Trophoblast cell (in vitro differentiated cells and primary cell): ENCODE measurements at regions not wholly inside any gene's neighbourhood (a gene's known extent, or its start where the extent isn't known, plus 50 kb on each side); places are given as distances from the start of the nearest gene placed in this dataset.

Source experiments
- DNase-seq, 2 donors: peaks; one replicate each; pipeline ENCODE4 v3.0.0-alpha.2; 2016
- H2AFZ ChIP-seq: 2 replicates; pipeline ENCODE4 v1.6.1; 2013; ENCODE audit warnings: low read length, moderate library complexity, mild to moderate bottlenecking; ENCODE audit not compliant: insufficient read depth, poor library complexity
- H2AK5ac ChIP-seq: 2 replicates; pipeline ENCODE4 v1.6.1; 2013; ENCODE audit warnings: mild to moderate bottlenecking, low read length
- H2BK120ac ChIP-seq: 2 replicates; pipeline ENCODE4 v1.6.1; 2013; ENCODE audit warnings: low read length, mild to moderate bottlenecking, moderate library complexity; ENCODE audit not compliant: insufficient read depth, poor library complexity
- H2BK12ac ChIP-seq: 2 replicates; pipeline ENCODE4 v1.6.1; 2013; ENCODE audit warnings: mild to moderate bottlenecking, low read length, moderate library complexity
- H2BK5ac ChIP-seq: 2 replicates; pipeline ENCODE4 v1.6.1; 2013; ENCODE audit warnings: low read length, low read depth, moderate library complexity, mild to moderate bottlenecking; ENCODE audit not compliant: poor library complexity
- H3K14ac ChIP-seq: 2 replicates; pipeline ENCODE4 v1.6.1; 2013; ENCODE audit warnings: mild to moderate bottlenecking, low read length
- H3K18ac ChIP-seq: 2 replicates; pipeline ENCODE4 v1.6.1; 2013; ENCODE audit warnings: mild to moderate bottlenecking, low read length
- H3K23ac ChIP-seq: 2 replicates; pipeline ENCODE4 v1.6.1; 2013; ENCODE audit warnings: low read length
- H3K27ac ChIP-seq: 2 replicates; pipeline ENCODE4 v1.5.1; 2013; ENCODE audit warnings: low read depth, mild to moderate bottlenecking, inconsistent platforms, low read length, moderate library complexity
- H3K27me3 ChIP-seq: 2 replicates; pipeline ENCODE4 v1.6.1; 2013; ENCODE audit warnings: inconsistent platforms, mild to moderate bottlenecking, low read length, moderate library complexity; ENCODE audit not compliant: insufficient read depth
- H3K36me3 ChIP-seq, 2 experiments: 1 replicate in 1 of 2; 2 replicates in 1 of 2; pipeline ENCODE4 v1.6.1; 2013; ENCODE audit warnings: low read length in 2 of 2, mild to moderate bottlenecking in 2 of 2, moderate library complexity in 1 of 2; ENCODE audit not compliant: insufficient read depth in 2 of 2, control insufficient read depth in 1 of 2
- H3K4ac ChIP-seq: 2 replicates; pipeline ENCODE4 v1.6.1; 2013; ENCODE audit warnings: low read depth, mild to moderate bottlenecking, low read length, moderate library complexity
- H3K4me1 ChIP-seq, 2 experiments: 1 replicate in 1 of 2; 2 replicates in 1 of 2; pipeline ENCODE4 v1.6.1; 2013; ENCODE audit warnings: low read length in 2 of 2, mild to moderate bottlenecking in 2 of 2, moderate library complexity in 1 of 2; ENCODE audit not compliant: insufficient read depth in 2 of 2, control insufficient read depth in 1 of 2
- H3K4me2 ChIP-seq: 2 replicates; pipeline ENCODE4 v1.6.1; 2013; ENCODE audit warnings: inconsistent platforms, mild to moderate bottlenecking, low read length, moderate library complexity
- H3K4me3 ChIP-seq: 2 replicates; pipeline ENCODE4 v1.5.1; 2013; ENCODE audit warnings: mild to moderate bottlenecking, low read depth, low read length, inconsistent platforms
- H3K79me1 ChIP-seq: one replicate; pipeline ENCODE4 v1.6.1; 2013; ENCODE audit warnings: low read length
- H3K79me2 ChIP-seq: 2 replicates; pipeline ENCODE4 v1.6.1; 2013; ENCODE audit warnings: low read length, mild to moderate bottlenecking; ENCODE audit not compliant: control insufficient read depth, insufficient read depth, poor library complexity
- H3K9ac ChIP-seq: 2 replicates; pipeline ENCODE4 v1.6.1; 2013; ENCODE audit warnings: mild to moderate bottlenecking, low read length
- H3K9me3 ChIP-seq: 2 replicates; pipeline ENCODE4 v1.6.1; 2013; ENCODE audit warnings: low read depth, mild to moderate bottlenecking, control low read depth, inconsistent platforms, low read length; ENCODE audit not compliant: insufficient read depth
- H4K12ac ChIP-seq: 2 replicates; pipeline ENCODE4 v1.6.1; 2013; ENCODE audit warnings: low read depth, mild to moderate bottlenecking, low read length, moderate library complexity
- H4K8ac ChIP-seq: 2 replicates; pipeline ENCODE4 v1.6.1; 2013; ENCODE audit warnings: low read depth, mild to moderate bottlenecking, low read length, moderate library complexity
- H4K91ac ChIP-seq: one replicate; pipeline ENCODE4 v1.6.1; 2013; ENCODE audit warnings: low read depth, mild to moderate bottlenecking, low read length, moderate library complexity
- WGBS: extraction: QIAGEN DNeasy Blood & Tissue Kit; methylation state at CpG from one replicate; pipeline ENCODE4 v1.1.7; 2013; ENCODE audit warnings: missing lambda C conversion rate; ENCODE audit not compliant: insufficient read length, insufficient coverage; ENCODE audit errors: extremely low coverage; 5-methylcytosine and 5-hydroxymethylcytosine counted together

DNA sequence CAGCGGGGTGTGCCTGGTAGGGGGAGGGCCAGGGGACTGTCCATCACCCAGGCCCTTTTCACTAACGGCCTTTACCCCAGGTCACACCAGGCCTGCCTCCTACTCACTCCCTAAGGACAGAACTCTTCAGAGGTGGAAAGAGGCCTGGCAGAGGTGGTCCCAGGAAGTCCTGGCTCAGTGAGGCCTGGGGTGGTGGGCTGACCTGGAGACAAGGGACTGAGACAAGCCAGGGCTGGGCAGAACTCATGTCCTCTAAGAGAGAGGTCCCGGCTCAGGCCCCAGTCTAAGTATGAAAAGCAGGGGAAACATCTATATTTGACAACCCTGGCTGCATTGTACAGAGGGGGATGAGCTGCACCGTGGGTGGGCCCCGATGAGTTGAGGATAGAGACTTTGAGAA, 65.9 kb upstream of the TEX51 start:
- no peaks in the 10 kb centered on the region for H3K79me1 ChIP-seq

GRCh38 chr2:126834006-126834659, 64.6 kb upstream of the TEX51 start:
- Histone ChIP-seq H3K4ac (no peak overlapping the region), H3K36me3 (no peaks in the 10 kb centered on the region), H2BK12ac (no peak overlapping the region), H3K14ac (no peak overlapping the region), H3K4me1 (no peaks in the 10 kb centered on the region), H3K9ac (no peak overlapping the region), H4K91ac (no peak overlapping the region), H3K18ac (no peak overlapping the region), H3K4me2 (no peak overlapping the region), H4K12ac (no peak overlapping the region), H3K23ac (no peak overlapping the region), H3K9me3 (no peaks in the 10 kb centered on the region), H2BK5ac (no peak overlapping the region), H2AFZ (no peak overlapping the region), H3K79me1 (no peaks in the 10 kb centered on the region), H3K79me2 (no peaks in the 10 kb centered on the region), H3K27ac (no peak overlapping the region), H3K27me3 (no peaks in the 10 kb centered on the region), H3K4me3 (no peak overlapping the region), H2AK5ac (no peak overlapping the region), H4K8ac (no peak overlapping the region), H2BK120ac (no peak overlapping the region)
- no CpG with 5 or more reads among the region's 6 CpGs for WGBS
- DNase-seq = no peak

More for the DNA sequence above, 65.9 kb upstream of the TEX51 start:
- Histone ChIP-seq H3K9me3 (no peaks in the 10 kb centered on the region), H4K12ac (no peak overlapping the region), H2BK12ac (no peak overlapping the region), H3K4me1 (no peaks in the 10 kb centered on the region), H3K9ac (no peak overlapping the region), H3K27me3 (no peaks in the 10 kb centered on the region), H3K23ac (no peak overlapping the region), H2BK120ac (no peak overlapping the region), H3K4me3 (no peak overlapping the region), H3K18ac (no peak overlapping the region), H3K27ac (no peak overlapping the region), H3K4me2 (no peak overlapping the region), H4K8ac (no peak overlapping the region), H2BK5ac (no peak overlapping the region), H3K14ac (no peak overlapping the region), H3K4ac (no peak overlapping the region), H3K36me3 (no peaks in the 10 kb centered on the region), H2AK5ac (no peak overlapping the region), H2AFZ (no peak overlapping the region), H4K91ac (no peak overlapping the region), H3K79me2 (no peaks in the 10 kb centered on the region)
- WGBS = no CpG with 5 or more reads among the region's 5 CpGs
- no peak for DNase-seq

DNA sequence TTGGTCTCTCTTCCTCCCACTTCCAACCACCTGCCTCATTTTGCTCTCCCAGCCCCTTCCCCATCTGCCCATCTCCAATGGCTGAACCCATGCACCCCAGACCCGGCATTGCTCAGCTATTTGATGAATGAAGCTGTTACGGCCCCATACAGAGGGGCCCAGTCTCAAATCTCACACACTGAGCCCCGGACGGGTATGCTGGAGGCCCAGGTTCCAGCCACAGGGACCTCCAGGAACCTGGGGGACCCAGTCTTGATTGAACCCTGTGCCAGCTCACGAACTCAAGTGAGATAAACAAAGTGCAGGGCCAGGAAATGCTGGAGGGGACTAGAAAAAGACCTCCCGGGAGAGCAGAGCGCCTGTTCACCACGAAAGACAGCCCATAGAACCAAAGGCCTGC, 63.4 kb upstream of the TEX51 start:
- Histone ChIP-seq H3K14ac (no peak overlapping the region), H3K27me3 (no peaks in the 10 kb centered on the region), H2BK5ac (no peak overlapping the region), H4K12ac (no peak overlapping the region), H3K4ac (no peak overlapping the region), H2BK120ac (no peak overlapping the region), H3K18ac (no peak overlapping the region), H3K36me3 (no peaks in the 10 kb centered on the region), H4K8ac (no peak overlapping the region), H3K4me2 (no peak overlapping the region), H3K9ac (no peak overlapping the region), H3K23ac (no peak overlapping the region), H3K27ac (no peak overlapping the region), H2AFZ (no peak overlapping the region), H4K91ac (no peak overlapping the region), H3K79me1 (no peaks in the 10 kb centered on the region), H2BK12ac (no peak overlapping the region), H3K79me2 (no peaks in the 10 kb centered on the region), H3K9me3 (no peaks in the 10 kb centered on the region), H2AK5ac (no peak overlapping the region), H3K4me3 (no peak overlapping the region), H3K4me1 (no peaks in the 10 kb centered on the region)
- no CpG with 5 or more reads among the region's 8 CpGs for WGBS
- no peak for DNase-seq

DNA sequence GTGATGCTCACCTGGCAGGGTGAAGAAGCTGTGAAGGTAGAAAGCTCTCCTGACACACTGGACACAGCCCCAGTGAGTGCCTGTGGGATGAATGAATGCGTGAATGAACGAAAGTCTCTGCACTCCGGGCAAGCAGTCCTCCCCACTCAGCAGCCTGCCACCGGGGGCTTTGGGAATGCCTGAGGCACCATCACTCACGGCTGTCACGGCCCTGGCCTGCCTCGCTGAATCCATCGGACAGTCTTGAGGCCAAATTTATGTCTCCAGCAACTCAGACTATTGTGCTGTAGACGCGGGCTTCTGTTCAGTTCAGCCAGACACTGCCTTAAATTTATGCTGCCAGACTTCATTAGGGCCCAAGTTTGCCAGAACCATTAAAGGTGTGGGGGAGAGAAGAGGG, 62.9 kb upstream of the TEX51 start:
- H3K4me3 ChIP-seq = no peak overlapping the region
- no peak overlapping the region for H3K18ac ChIP-seq
- H2BK5ac ChIP-seq = no peak overlapping the region
- no peak overlapping the region for H2BK12ac ChIP-seq
- no peak overlapping the region for H2AFZ ChIP-seq
- H4K91ac ChIP-seq = no peak overlapping the region
- no peak overlapping the region for H3K4ac ChIP-seq
- no peaks in the 10 kb centered on the region for H3K4me1 ChIP-seq
- H2AK5ac ChIP-seq = no peak overlapping the region
- WGBS = no CpG with 5 or more reads among the region's 10 CpGs
- no peak overlapping the region for H4K12ac ChIP-seq
- H3K79me1 ChIP-seq = no peaks in the 10 kb centered on the region
- no peak overlapping the region for H4K8ac ChIP-seq
- H3K9ac ChIP-seq = no peak overlapping the region
- H3K9me3 ChIP-seq = no peaks in the 10 kb centered on the region
- no peaks in the 10 kb centered on the region for H3K79me2 ChIP-seq
- no peaks in the 10 kb centered on the region for H3K27me3 ChIP-seq
- DNase-seq = no peak
- H3K23ac ChIP-seq = no peak overlapping the region
- no peak overlapping the region for H2BK120ac ChIP-seq
- H3K27ac ChIP-seq = no peak overlapping the region
- H3K14ac ChIP-seq = no peak overlapping the region
- H3K36me3 ChIP-seq = no peaks in the 10 kb centered on the region
- no peak overlapping the region for H3K4me2 ChIP-seq
